ENCODE measurements at regions not wholly inside any gene's neighbourhood (a gene's known extent, or its start where the extent isn't known, plus 50 kb on each side); places are given as distances from the start of the nearest gene placed in this dataset.

- Histone ChIP-seq H3K4me1 (ENCODE audit: control insufficient read depth, insufficient read depth, low read length, poor library complexity, severe bottlenecking) (no peaks in the 10 kb centered on the region), H3K4me3 (ENCODE audit: extremely low read depth, insufficient read depth, low read length, poor library complexity, severe bottlenecking) (no peak overlapping the region), H3K9me3 (ENCODE audit: control insufficient read depth, low read length) (peaks cover 49% of the 10 kb centered on the region), H3K27ac (ENCODE audit: low read depth, low read length, severe bottlenecking) (no peak overlapping the region), H3K36me3 (ENCODE audit: control insufficient read depth, insufficient read depth, low read length) (no peaks in the 10 kb centered on the region)
- WGBS, 2 experiments (ENCODE audit: insufficient coverage in 2 of 2): 88 to 94% methylated on average over 26 to 40 of the region's 47 CpGs
Observed at GRCh38 chr7:63925626-63926460, 72.8 kb upstream of the ZNF722 start.

GRCh38 chr7:63927261-63927660 is 71.4 kb upstream of the ZNF722 start:
- H3K4me1 ChIP-seq (ENCODE audit: control insufficient read depth, insufficient read depth, low read length, poor library complexity, severe bottlenecking): no peaks in the 10 kb centered on the region
- no peaks in the 10 kb centered on the region for H3K36me3 ChIP-seq (ENCODE audit: control insufficient read depth, insufficient read depth, low read length)
- H3K4me3 ChIP-seq (ENCODE audit: extremely low read depth, insufficient read depth, low read length, poor library complexity, severe bottlenecking): no peak overlapping the region
- peaks cover 63% of the 10 kb centered on the region for H3K9me3 ChIP-seq (ENCODE audit: control insufficient read depth, low read length)
- WGBS, 2 experiments (ENCODE audit: insufficient coverage in 2 of 2): 74 to 86% methylated on average over 4 to 5 of the region's 5 CpGs
- H3K27ac ChIP-seq (ENCODE audit: low read depth, low read length, severe bottlenecking): no peak overlapping the region

- Histone ChIP-seq H3K36me3 (ENCODE audit: control insufficient read depth, insufficient read depth, low read length) (no peaks in the 10 kb centered on the region), H3K4me1 (ENCODE audit: control insufficient read depth, insufficient read depth, low read length, poor library complexity, severe bottlenecking) (no peaks in the 10 kb centered on the region), H3K9me3 (ENCODE audit: control insufficient read depth, low read length) (peaks cover 57% of the 10 kb centered on the region), H3K4me3 (ENCODE audit: extremely low read depth, insufficient read depth, low read length, poor library complexity, severe bottlenecking) (no peak overlapping the region), H3K27ac (ENCODE audit: low read depth, low read length, severe bottlenecking) (no peak overlapping the region)
- WGBS, 2 experiments (ENCODE audit: insufficient coverage in 2 of 2): 91 to 96% methylated on average over 49 to 55 of the region's 56 CpGs
Observed at GRCh38 chr7:63931057-63931600, 67.5 kb upstream of the ZNF722 start.

GRCh38 chr7:63931985-63932577 is 66.6 kb upstream of the ZNF722 start:
- Histone ChIP-seq H3K27ac (ENCODE audit: low read depth, low read length, severe bottlenecking) (no peak overlapping the region), H3K4me3 (ENCODE audit: extremely low read depth, insufficient read depth, low read length, poor library complexity, severe bottlenecking) (no peak overlapping the region), H3K4me1 (ENCODE audit: control insufficient read depth, insufficient read depth, low read length, poor library complexity, severe bottlenecking) (no peaks in the 10 kb centered on the region), H3K9me3 (ENCODE audit: control insufficient read depth, low read length) (peaks cover 49% of the 10 kb centered on the region), H3K36me3 (ENCODE audit: control insufficient read depth, insufficient read depth, low read length) (no peaks in the 10 kb centered on the region)
- WGBS, 2 experiments (ENCODE audit: insufficient coverage in 2 of 2): 82 to 85% methylated on average over 14 to 19 of the region's 22 CpGs

Measured in mesodermal cell (in vitro differentiated cells).